ENCODE measurements at regions not wholly inside any gene's neighbourhood (a gene's known extent, or its start where the extent isn't known, plus 50 kb on each side); places are given as distances from the start of the nearest gene placed in this dataset.
"Not testable (repeated sequence)": the region's sequence is repeated elsewhere in the genome, so short reads cannot be mapped to it uniquely, and the experiment has no call there.

DNA sequence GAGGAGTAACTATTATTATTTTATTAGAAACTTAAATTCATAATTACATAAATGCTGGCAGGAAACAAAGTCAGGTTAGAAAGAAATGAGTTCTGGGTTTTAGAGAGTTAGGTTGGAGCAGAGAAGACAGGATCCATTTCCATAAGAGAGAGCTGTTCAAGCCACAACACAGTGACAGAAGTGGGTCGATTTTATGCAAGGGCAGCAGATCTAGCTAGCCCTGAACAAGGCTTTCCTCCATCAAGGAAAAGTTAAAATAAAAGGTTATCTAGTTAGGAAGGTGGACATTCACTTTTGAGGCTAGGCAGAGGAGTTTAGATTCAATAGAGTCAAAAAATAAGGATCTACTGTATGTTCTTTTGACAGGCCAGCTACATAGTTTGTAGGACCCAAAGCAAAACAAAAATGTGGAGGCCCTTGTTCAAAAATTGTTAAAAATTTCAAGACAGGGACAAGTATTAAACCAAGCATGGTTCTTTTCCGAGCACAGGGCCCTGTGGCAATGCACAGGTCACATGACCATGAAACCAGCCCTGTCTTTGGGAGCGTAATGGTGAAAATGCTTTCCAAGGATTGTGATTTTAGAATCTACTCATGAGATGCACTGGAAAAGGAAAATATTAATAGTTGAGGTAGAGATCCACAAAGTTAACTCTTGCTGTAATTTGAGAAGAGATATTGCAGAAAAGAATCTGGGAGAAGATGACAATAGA is 91.2 kb upstream of the CREB1 start (continued):
- TF ChIP-seq, protein P1, sequence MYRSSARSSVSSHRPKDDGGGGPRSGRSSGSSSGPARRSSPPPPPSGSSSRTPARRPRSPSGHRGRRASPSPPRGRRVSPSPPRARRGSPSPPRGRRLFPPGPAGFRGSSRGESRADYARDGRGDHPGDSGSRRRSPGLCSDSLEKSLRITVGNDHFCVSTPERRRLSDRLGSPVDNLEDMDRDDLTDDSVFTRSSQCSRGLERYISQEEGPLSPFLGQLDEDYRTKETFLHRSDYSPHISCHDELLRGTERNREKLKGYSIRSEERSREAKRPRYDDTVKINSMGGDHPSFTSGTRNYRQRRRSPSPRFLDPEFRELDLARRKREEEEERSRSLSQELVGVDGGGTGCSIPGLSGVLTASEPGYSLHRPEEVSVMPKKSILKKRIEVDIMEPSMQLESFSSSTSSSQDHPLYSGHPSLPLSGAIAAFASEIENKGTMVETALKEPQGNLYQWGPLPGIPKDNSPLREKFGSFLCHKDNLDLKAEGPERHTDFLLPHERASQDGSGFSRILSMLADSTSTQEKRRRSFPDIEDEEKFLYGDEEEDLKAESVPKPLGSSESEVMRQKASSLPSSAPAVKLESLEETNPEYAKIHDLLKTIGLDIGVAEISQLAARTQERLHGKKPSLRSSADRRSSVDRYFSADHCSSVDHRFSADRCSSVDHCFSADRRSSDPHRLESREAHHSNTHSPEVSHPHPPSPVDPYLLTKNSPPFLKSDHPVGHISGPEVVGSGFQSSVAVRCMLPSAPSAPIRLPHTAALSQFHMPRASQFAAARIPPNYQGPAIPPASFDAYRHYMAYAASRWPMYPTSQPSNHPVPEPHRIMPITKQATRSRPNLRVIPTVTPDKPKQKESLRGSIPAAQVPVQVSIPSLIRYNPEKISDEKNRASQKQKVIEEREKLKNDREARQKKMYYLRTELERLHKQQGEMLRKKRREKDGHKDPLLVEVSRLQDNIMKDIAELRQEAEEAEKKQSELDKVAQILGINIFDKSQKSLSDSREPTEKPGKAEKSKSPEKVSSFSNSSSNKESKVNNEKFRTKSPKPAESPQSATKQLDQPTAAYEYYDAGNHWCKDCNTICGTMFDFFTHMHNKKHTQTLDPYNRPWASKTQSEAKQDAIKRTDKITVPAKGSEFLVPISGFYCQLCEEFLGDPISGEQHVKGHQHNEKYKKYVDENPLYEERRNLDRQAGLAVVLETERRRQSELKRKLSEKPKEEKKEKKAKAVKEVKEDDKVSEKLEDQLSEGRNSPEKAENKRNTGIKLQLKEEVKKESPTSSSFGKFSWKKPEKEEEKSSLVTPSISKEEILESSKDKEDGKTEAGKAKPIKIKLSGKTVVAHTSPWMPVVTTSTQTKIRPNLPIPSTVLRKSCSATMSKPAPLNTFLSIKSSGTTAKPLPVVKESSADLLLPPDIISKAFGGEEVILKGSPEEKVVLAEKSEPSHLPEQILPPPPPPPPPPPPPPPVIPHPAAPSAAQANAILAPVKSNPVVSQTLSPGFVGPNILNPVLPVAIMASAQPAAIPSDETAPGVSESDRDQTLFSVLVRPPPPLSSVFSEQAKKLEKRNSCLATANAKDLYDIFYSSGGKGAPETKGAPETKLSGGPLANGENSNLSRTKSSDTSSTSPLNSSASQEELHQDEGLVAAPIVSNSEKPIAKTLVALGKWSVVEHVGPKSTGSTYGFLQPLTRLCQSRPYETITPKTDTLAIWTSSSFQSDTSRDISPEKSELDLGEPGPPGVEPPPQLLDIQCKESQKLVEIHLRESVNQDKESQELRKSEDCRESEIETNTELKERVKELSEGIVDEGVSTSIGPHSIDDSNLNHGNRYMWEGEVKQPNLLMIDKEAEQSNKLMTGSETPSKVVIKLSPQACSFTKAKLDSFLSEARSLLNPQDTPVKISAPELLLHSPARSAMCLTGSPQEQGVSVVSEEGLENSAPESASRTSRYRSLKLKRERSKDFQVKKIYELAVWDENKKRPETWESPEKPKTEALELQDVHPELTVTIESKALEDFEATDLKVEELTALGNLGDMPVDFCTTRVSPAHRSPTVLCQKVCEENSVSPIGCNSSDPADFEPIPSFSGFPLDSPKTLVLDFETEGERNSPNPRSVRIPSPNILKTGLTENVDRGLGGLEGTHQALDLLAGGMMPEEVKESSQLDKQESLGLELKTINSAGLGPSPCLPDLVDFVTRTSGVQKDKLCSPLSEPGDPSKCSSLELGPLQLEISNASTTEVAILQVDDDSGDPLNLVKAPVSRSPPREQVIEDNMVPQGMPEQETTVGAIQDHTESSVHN (IDR thresholded peaks at IDR 0.05; ENCODE audit: borderline replicate concordance in 1 of 2, low read depth in 1 of 2) = no peak

DNA sequence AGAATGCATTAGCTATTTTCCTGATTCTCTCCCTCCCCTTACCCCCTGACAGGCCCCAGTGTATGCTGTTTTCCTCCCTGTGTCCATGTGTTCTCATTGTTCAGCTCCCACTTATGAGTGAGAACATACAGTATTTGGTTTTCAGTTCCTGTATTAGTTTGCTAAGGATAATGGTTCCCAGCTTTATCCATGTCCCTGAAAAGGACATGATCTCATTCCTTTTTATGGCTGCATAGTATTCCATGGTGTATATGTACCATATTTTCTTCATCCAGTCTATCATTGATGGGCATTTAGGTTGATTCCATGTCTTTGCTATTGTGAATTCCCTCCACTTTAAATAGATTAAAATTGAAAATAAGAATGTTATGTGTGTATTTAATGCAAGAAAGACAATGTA is 89.9 kb upstream of the CREB1 start:
- H3K27me3 ChIP-seq (ENCODE audit: control insufficient read depth in 2 of 2, insufficient read depth in 2 of 2, low read length in 2 of 2); H3K79me2 ChIP-seq (ENCODE audit: control insufficient read depth, insufficient read depth, low read length); CTCF ChIA-PET (ENCODE audit: low intra/inter-chr PET ratio); H3K9ac ChIP-seq (ENCODE audit: insufficient read depth in 1 of 2, low read depth in 2 of 2, low read length in 2 of 2); POLR2A ChIA-PET; H3K36me3 ChIP-seq (ENCODE audit: control insufficient read depth, insufficient read depth, low read length); intact Hi-C loops (cut with micrococcal nuclease); in situ Hi-C loops (cut with MboI); ATAC-seq; BruUV-seq (replicated peaks); H3K9me1 ChIP-seq (ENCODE audit: control insufficient read depth, insufficient read depth, low read length); H3K4me2 ChIP-seq (ENCODE audit: insufficient read depth, low read length); H3K9me3 ChIP-seq (replicated peaks; ENCODE audit: control insufficient read depth, insufficient read depth, low read depth, low read length); H3K4me3 ChIP-seq; H3K27ac ChIP-seq (ENCODE audit: extremely low read depth, low read depth, low read length); H3K4me1 ChIP-seq (replicated peaks in 1 of 2; ENCODE audit: control insufficient read depth in 2 of 2, insufficient read depth in 2 of 2, low read length in 2 of 2); DNase-seq (ENCODE audit: extremely low read depth in 1 of 4, low spot score in 3 of 4); FAIRE-seq; H4K20me1 ChIP-seq (replicated peaks; ENCODE audit: control insufficient read depth, insufficient read depth, low read length); H2AFZ ChIP-seq (ENCODE audit: low read depth, low read length): not testable (repeated sequence)
- peak; percentile 71 for TF ChIP-seq ZNF146 (CRISPR knock-in tag; IDR thresholded peaks at IDR 0.05; ENCODE audit: unreplicated experiment)

All from K562 (cell line).